Ishikawa (cell line): ENCODE measurements at regions not wholly inside any gene's neighbourhood (a gene's known extent, or its start where the extent isn't known, plus 50 kb on each side); places are given as distances from the start of the nearest gene placed in this dataset.

Source experiments
- CEBPB ChIP-seq: IDR thresholded peaks from 2 replicates; pipeline ENCODE4 v1.6.1; 2012
- CREB1 ChIP-seq: IDR thresholded peaks from 2 replicates; pipeline ENCODE4 v1.6.1; 2012; ENCODE audit warnings: low read depth
- EGR1 ChIP-seq: IDR thresholded peaks from 2 replicates; pipeline ENCODE4 v1.6.1; 2012
- EP300 ChIP-seq: IDR thresholded peaks from 2 replicates; pipeline ENCODE4 v1.6.1; 2012; ENCODE audit warnings: borderline replicate concordance
- FOXM1 ChIP-seq: IDR thresholded peaks from 2 replicates; pipeline ENCODE4 v1.6.1; 2012; ENCODE audit warnings: low read depth, borderline replicate concordance
- NFIC ChIP-seq: IDR thresholded peaks from 2 replicates; pipeline ENCODE4 v1.6.1; 2012
- RAD21 ChIP-seq: IDR thresholded peaks from 2 replicates; pipeline ENCODE4 v1.6.1; 2012; ENCODE audit warnings: low read depth
- REST ChIP-seq: IDR thresholded peaks from 2 replicates; pipeline ENCODE4 v1.6.1; 2012; ENCODE audit warnings: low read depth, mild to moderate bottlenecking
- TAF1 ChIP-seq: IDR thresholded peaks from 2 replicates; pipeline ENCODE4 v1.6.1; 2012; ENCODE audit warnings: low read depth, mild to moderate bottlenecking
- TCF12 ChIP-seq: IDR thresholded peaks from 2 replicates; pipeline ENCODE4 v1.6.1; 2012; ENCODE audit warnings: low read depth
- TEAD4 ChIP-seq: IDR thresholded peaks from 2 replicates; pipeline ENCODE4 v1.6.1; 2012
- USF1 ChIP-seq: IDR thresholded peaks from 2 replicates; pipeline ENCODE4 v1.6.1; 2012
- YY1 ChIP-seq: IDR thresholded peaks from 2 replicates; pipeline ENCODE4 v1.6.1; 2012; ENCODE audit warnings: low read depth
- ZBTB7A ChIP-seq: IDR thresholded peaks from 2 replicates; pipeline ENCODE4 v1.6.1; 2012; ENCODE audit warnings: low read depth
- TF ChIP-seq, protein P1 (sequence below): IDR thresholded peaks from 2 replicates; pipeline ENCODE4 v1.6.1; 2012

DNA sequence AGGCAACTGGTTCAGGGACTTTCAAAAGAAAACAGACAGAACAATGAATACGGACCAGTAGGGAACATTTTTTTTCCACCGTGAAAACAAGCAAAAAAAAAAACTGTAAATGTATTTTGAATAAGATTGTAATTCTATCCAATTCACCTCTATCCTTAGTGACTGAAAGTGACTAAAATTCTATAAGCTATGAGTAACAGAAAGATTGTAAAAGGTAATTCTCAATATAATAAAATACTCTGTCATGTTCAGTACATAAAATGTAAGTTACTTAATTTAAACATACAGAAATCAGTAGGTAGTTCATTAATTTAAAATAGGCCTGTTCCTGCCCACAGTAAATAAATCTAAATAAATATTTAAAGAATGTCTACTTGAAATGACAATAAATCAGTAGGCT is 368.2 kb upstream of the ARHGEF26 start:
- no peak for TF ChIP-seq YY1
- no peak for TF ChIP-seq NFIC
- TF ChIP-seq EP300, result no peak

- TF ChIP-seq ZBTB7A (no peak), TAF1 (no peak), CREB1 (no peak), TEAD4 (no peak), CEBPB (no peak), YY1 (no peak), USF1 (no peak), EGR1 (no peak), EP300 (no peak), RAD21 (no peak), NFIC (no peak), TCF12 (no peak), REST (no peak), FOXM1 (no peak)
- TF ChIP-seq, protein P1, sequence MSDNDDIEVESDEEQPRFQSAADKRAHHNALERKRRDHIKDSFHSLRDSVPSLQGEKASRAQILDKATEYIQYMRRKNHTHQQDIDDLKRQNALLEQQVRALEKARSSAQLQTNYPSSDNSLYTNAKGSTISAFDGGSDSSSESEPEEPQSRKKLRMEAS, result no peak
Observed at GRCh38 chr3:153756816-153757215, 364.4 kb upstream of the ARHGEF26 start.

DNA sequence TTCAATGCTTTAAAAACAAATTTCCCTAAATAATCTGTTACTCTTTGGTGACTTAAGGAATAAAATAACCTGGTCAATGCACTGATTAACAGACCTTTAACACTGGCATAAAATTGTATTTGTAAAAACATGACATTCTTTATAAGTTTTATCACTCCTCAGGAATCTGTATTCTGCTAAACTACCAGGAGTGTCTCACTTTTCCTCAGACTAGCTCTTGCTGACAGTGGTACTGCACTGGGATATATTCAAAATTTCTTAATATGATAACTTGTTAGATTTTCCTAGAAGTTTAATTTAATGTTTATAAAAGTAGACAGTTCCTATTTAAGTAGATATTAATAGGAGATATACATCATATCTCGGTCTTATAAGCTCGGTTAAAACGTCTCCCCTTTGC is 363.4 kb upstream of the ARHGEF26 start:
- TF ChIP-seq USF1, result no peak
- TF ChIP-seq YY1, result no peak
- TF ChIP-seq EP300, result no peak
- TF ChIP-seq CREB1, result no peak
- TF ChIP-seq TEAD4, result no peak
- TF ChIP-seq ZBTB7A, result no peak
- TF ChIP-seq TAF1, result no peak
- TF ChIP-seq, protein P1, result no peak
- TF ChIP-seq FOXM1, result no peak
- TF ChIP-seq REST, result no peak
- no peak for TF ChIP-seq RAD21
- TF ChIP-seq TCF12, result no peak
- TF ChIP-seq NFIC, result no peak
- TF ChIP-seq CEBPB, result no peak
- TF ChIP-seq EGR1, result no peak

GRCh38 chr3:153760948-153761347 is 360.2 kb upstream of the ARHGEF26 start:
- no peak for TF ChIP-seq TAF1
- no peak for TF ChIP-seq CEBPB
- TF ChIP-seq REST, result no peak
- TF ChIP-seq FOXM1, result no peak
- no peak for TF ChIP-seq CREB1
- no peak for TF ChIP-seq NFIC
- no peak for TF ChIP-seq RAD21
- no peak for TF ChIP-seq TEAD4
- no peak for TF ChIP-seq YY1
- no peak for TF ChIP-seq EGR1
- TF ChIP-seq EP300, result no peak
